Prostate gland (tissue), 2 donors: ENCODE measurements at regions not wholly inside any gene's neighbourhood (a gene's known extent, or its start where the extent isn't known, plus 50 kb on each side); places are given as distances from the start of the nearest gene placed in this dataset.

Experiments used
- POLR2A ChIP-seq: fragments of 450-650 bp; IDR thresholded peaks from one replicate; pipeline ENCODE4 v1.6.1; 2016; ENCODE audit warnings: antibody characterized with exemption, mild to moderate bottlenecking
- POLR2AphosphoS5 ChIP-seq: sonication (generic); formaldehyde crosslinking; IDR thresholded peaks from one replicate; pipeline ENCODE4 v1.6.1; 2017; ENCODE audit warnings: antibody characterized with exemption
- TF ChIP-seq, protein P1 (sequence below), 4 experiments: fragments of 200-600 bp in 2 of 4; fragments of 450-650 bp in 2 of 4; sonication (generic) in 2 of 4; IDR thresholded peaks; 1 replicate in 3 of 4; 2 replicates in 1 of 4; pipeline ENCODE4 v1.5.1; 2016 to 2019; ENCODE audit warnings: antibody characterized with exemption in 4 of 4, mild to moderate bottlenecking in 2 of 4, moderate library complexity in 2 of 4

- TF ChIP-seq, protein P1, sequence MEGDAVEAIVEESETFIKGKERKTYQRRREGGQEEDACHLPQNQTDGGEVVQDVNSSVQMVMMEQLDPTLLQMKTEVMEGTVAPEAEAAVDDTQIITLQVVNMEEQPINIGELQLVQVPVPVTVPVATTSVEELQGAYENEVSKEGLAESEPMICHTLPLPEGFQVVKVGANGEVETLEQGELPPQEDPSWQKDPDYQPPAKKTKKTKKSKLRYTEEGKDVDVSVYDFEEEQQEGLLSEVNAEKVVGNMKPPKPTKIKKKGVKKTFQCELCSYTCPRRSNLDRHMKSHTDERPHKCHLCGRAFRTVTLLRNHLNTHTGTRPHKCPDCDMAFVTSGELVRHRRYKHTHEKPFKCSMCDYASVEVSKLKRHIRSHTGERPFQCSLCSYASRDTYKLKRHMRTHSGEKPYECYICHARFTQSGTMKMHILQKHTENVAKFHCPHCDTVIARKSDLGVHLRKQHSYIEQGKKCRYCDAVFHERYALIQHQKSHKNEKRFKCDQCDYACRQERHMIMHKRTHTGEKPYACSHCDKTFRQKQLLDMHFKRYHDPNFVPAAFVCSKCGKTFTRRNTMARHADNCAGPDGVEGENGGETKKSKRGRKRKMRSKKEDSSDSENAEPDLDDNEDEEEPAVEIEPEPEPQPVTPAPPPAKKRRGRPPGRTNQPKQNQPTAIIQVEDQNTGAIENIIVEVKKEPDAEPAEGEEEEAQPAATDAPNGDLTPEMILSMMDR (IDR thresholded peaks at IDR 0.05), result no peak
- TF ChIP-seq POLR2A (no peak), POLR2AphosphoS5 (no peak)
These were observed 49.6 kb upstream of the CCNG1 start for GRCh38 chr5:163387589-163388343.
